Kidney (tissue), 13 donors: ENCODE measurements at regions not wholly inside any gene's neighbourhood (a gene's known extent, or its start where the extent isn't known, plus 50 kb on each side); places are given as distances from the start of the nearest gene placed in this dataset.

Experiments used
- DNase-seq, 5 donors: peaks; one replicate each; pipeline ENCODE4 v3.0.0-alpha.2; 2013 to 2020
- FAIRE-seq: peaks from 2 replicates; lab custom pipeline; 2012; peaks lifted over from hg19 to GRCh38; lab: Jason Lieb, UNC
- H3K27ac ChIP-seq, 2 donors: one replicate each; pipeline ENCODE4 v1.7.0; 2013; ENCODE audit warnings: low read depth in 2 of 2, low read length in 2 of 2, inconsistent platforms in 1 of 2
- H3K27me3 ChIP-seq: one replicate; pipeline ENCODE4 v1.7.1; 2013; ENCODE audit warnings: low read length, inconsistent platforms; ENCODE audit not compliant: control insufficient read depth, insufficient read depth
- H3K36me3 ChIP-seq, 3 donors: one replicate each; pipeline versions ENCODE4 v1.7.0 to v1.7.1; 2013; ENCODE audit warnings: low read length in 3 of 3, control low read depth in 1 of 3, inconsistent platforms in 1 of 3; ENCODE audit not compliant: insufficient read depth in 3 of 3, control insufficient read depth in 2 of 3
- H3K4me1 ChIP-seq, 3 donors: one replicate each; pipeline versions ENCODE4 v1.7.0 to v1.7.1; 2013; ENCODE audit warnings: low read length in 3 of 3, inconsistent platforms in 1 of 3, low read depth in 1 of 3; ENCODE audit not compliant: control insufficient read depth in 2 of 3, insufficient read depth in 2 of 3
- H3K4me3 ChIP-seq, 3 donors: one replicate each; pipeline versions ENCODE4 v1.7.0 to v1.8.1; 2013; ENCODE audit warnings: low read length in 3 of 3, control low read depth in 1 of 3, inconsistent platforms in 1 of 3
- H3K9ac ChIP-seq, 3 donors: one replicate each; pipeline versions ENCODE4 v1.7.0 to v1.7.1; 2013; ENCODE audit warnings: low read length in 3 of 3, control low read depth in 1 of 3, inconsistent platforms in 1 of 3
- H3K9me3 ChIP-seq, 3 donors: one replicate each; pipeline versions ENCODE4 v1.7.0 to v1.7.1; 2013; ENCODE audit warnings: low read length in 3 of 3, control low read depth in 1 of 3, inconsistent platforms in 1 of 3; ENCODE audit not compliant: control insufficient read depth in 2 of 3, insufficient read depth in 1 of 3
- intact Hi-C: fragments of 100-400 bp; cut with DNase I; formaldehyde crosslinking; loops from one replicate; pipeline ENCODE4 v1.11.1; 2022
- TF ChIP-seq, protein P1 (sequence below): IDR thresholded peaks from 3 replicates; pipeline ENCODE4 v1.5.1; 2012; ENCODE audit warnings: mild to moderate bottlenecking, moderate library complexity, borderline replicate concordance; ENCODE audit not compliant: insufficient read depth; ENCODE audit errors: extremely low read depth
- donor health status: control.
- donor health status: control.
- donor health status: control.
- donor health status: control.
- donor health status: control.
- donor health status: DM: yes; HTN: yes; CAD: no.
- donor health status: Normal renal cell carcinoma (clear cell type).

DNA sequence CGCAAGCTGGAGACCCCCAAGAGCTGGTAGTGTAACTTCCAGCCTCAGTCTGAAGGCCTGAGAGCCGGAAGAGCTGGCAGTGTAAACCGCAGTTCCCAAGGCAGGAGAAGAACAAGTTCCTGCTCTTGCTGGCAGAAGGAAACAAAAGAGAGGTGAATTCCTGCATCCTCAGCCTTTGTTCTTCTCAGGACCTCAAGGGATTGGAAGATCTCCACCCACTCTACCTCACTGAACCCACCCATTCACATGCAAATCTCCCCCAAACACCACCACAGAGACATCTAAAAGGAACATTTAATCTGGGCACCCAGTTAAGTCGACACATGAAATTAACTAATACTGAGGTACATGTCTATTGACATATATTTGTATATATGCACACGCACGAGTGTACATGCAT is 1310.3 kb downstream of the TBC1D22A start:
- TF ChIP-seq, protein P1, sequence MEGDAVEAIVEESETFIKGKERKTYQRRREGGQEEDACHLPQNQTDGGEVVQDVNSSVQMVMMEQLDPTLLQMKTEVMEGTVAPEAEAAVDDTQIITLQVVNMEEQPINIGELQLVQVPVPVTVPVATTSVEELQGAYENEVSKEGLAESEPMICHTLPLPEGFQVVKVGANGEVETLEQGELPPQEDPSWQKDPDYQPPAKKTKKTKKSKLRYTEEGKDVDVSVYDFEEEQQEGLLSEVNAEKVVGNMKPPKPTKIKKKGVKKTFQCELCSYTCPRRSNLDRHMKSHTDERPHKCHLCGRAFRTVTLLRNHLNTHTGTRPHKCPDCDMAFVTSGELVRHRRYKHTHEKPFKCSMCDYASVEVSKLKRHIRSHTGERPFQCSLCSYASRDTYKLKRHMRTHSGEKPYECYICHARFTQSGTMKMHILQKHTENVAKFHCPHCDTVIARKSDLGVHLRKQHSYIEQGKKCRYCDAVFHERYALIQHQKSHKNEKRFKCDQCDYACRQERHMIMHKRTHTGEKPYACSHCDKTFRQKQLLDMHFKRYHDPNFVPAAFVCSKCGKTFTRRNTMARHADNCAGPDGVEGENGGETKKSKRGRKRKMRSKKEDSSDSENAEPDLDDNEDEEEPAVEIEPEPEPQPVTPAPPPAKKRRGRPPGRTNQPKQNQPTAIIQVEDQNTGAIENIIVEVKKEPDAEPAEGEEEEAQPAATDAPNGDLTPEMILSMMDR, result no peak

DNA sequence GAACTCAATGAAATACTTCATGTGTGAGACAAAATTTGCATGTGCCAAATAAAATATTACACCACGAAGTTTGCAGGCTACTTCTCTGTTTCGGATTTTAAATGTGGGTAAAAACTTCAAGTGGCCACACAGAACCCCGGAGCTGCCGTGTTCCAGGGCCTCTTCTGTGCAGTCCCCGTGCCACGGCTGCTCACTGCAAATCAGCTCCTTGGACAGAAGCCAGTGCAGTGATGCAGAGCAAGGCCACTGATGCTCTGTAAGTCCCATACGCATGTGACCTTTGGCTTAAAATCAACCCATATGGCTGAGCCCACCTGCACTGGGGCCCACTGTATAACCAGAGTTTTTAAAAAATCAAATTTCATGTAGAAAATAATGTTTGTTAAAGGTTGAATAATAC is 1309.4 kb downstream of the TBC1D22A start:
- intact Hi-C loops, result no loop called here
- H3K27ac ChIP-seq, result no peak overlapping the region
- H3K4me3 ChIP-seq, result no peak overlapping the region
- DNase-seq (peak in 1 of 5 donors; percentile 35), FAIRE-seq (no peak)
- TF ChIP-seq, protein P1, result no peak
- H3K36me3 ChIP-seq, result no peaks in the 10 kb centered on the region
- no peaks in the 10 kb centered on the region for H3K4me1 ChIP-seq
- H3K27me3 ChIP-seq, result no peaks in the 10 kb centered on the region
- no peak overlapping the region for H3K9ac ChIP-seq
- no peaks in the 10 kb centered on the region for H3K9me3 ChIP-seq

More for the DNA sequence above, 1310.3 kb downstream of the TBC1D22A start:
- H3K9ac ChIP-seq, result no peak overlapping the region
- FAIRE-seq (no peak), DNase-seq (no peak)
- no peaks in the 10 kb centered on the region for H3K9me3 ChIP-seq
- intact Hi-C loops, result no loop called here
- H3K36me3 ChIP-seq, result no peaks in the 10 kb centered on the region
- no peak overlapping the region for H3K27ac ChIP-seq
- no peaks in the 10 kb centered on the region for H3K27me3 ChIP-seq
- no peaks in the 10 kb centered on the region for H3K4me1 ChIP-seq
- H3K4me3 ChIP-seq, result no peak overlapping the region

DNA sequence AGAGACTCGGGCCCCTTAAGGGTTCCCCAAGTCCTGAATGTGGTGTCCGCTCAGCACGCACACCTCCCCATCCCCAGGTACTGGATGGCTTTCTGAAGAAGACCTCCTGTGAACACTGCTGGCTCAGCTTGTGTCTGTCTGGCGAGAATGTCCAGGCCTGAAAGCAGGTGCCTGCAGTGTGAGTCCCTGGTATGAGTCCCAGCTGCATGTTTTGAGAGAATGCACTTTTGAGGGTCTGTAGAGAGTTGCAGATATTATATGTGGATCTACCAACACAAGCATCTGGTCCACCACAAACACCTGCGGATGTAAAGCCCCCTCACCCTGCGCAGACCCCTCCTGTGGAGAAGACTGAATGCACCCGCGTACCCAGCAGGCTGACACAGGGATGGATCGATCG is 1308.9 kb downstream of the TBC1D22A start:
- Histone ChIP-seq H3K4me3 (no peak overlapping the region), H3K27me3 (no peaks in the 10 kb centered on the region), H3K9ac (no peak overlapping the region), H3K36me3 (no peaks in the 10 kb centered on the region), H3K4me1 (no peaks in the 10 kb centered on the region), H3K9me3 (no peaks in the 10 kb centered on the region), H3K27ac (no peak overlapping the region)
- intact Hi-C loops, result no loop called here
- TF ChIP-seq, protein P1, result no peak
- DNase-seq (no peak), FAIRE-seq (no peak)

DNA sequence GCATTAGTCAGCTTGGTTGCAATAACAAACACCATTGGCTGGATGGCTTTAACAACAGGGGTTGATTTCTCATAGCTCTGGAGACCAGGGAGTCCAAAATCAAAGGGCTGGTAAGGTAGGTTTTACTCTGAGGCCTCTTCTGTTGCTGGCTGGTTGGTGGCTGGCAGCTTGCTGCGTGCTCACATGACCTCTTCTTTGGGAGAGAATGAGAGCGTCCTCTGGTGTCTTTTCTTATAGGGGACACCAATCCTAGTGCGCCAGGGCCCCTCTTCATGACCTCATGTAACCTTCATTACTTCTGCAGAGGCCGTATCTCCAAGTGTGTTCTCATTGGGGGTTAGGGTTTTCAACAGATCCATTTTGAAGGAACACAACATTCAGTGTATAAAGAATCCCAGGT is 1308.3 kb downstream of the TBC1D22A start:
- TF ChIP-seq, protein P1, result no peak
- no peaks in the 10 kb centered on the region for H3K27me3 ChIP-seq
- no peaks in the 10 kb centered on the region for H3K36me3 ChIP-seq
- no peak overlapping the region for H3K9ac ChIP-seq
- H3K4me1 ChIP-seq, result no peaks in the 10 kb centered on the region
- no peak overlapping the region for H3K27ac ChIP-seq
- no peak for FAIRE-seq
- DNase-seq, result no peak
- no peak overlapping the region for H3K4me3 ChIP-seq
- H3K9me3 ChIP-seq, result no peaks in the 10 kb centered on the region
- intact Hi-C loops, result no loop called here
